CD14-positive monocyte (primary cell): ENCODE measurements at regions not wholly inside any gene's neighbourhood (a gene's known extent, or its start where the extent isn't known, plus 50 kb on each side); places are given as distances from the start of the nearest gene placed in this dataset.

ENCODE experiments used
- DNase-seq, 3 donors: peaks; one replicate each; pipeline ENCODE4 v3.0.0-alpha.2; 2011 to 2022
- H2AFZ ChIP-seq: 2 replicates; pipeline ENCODE4 v1.6.0; 2012; ENCODE audit warnings: mild to moderate bottlenecking, low read depth, low read length, inconsistent platforms; ENCODE audit not compliant: insufficient read depth, poor library complexity, severe bottlenecking
- H3K27ac ChIP-seq, 2 donors: 1 replicate in 1 of 2; 2 replicates in 1 of 2; pipeline ENCODE4 v1.5.1; 2012 to 2013; ENCODE audit warnings: low read length in 2 of 2, control low read depth in 1 of 2, inconsistent platforms in 1 of 2, low read depth in 1 of 2, mild to moderate bottlenecking in 1 of 2
- H3K27me3 ChIP-seq, 2 donors: one replicate each; pipeline versions ENCODE4 v1.6.0 to v1.6.1; 2011 to 2013; ENCODE audit warnings: low read length in 2 of 2; ENCODE audit not compliant: control insufficient read depth in 2 of 2, insufficient read depth in 2 of 2
- H3K36me3 ChIP-seq, 2 donors: replicated peaks in 1 of 2; 1 replicate in 1 of 2; 2 replicates in 1 of 2; pipeline versions ENCODE4 v1.5.1 to v1.6.1; 2012 to 2013; ENCODE audit warnings: low read length in 2 of 2, control low read depth in 1 of 2, inconsistent platforms in 1 of 2, mild to moderate bottlenecking in 1 of 2; ENCODE audit not compliant: insufficient read depth in 2 of 2, control insufficient read depth in 1 of 2
- H3K4me1 ChIP-seq, 2 donors: 1 replicate in 1 of 2; 2 replicates in 1 of 2; pipeline versions ENCODE4 v1.5.1 to v1.6.1; 2012 to 2013; ENCODE audit warnings: low read length in 2 of 2, control low read depth in 1 of 2, inconsistent platforms in 1 of 2, mild to moderate bottlenecking in 1 of 2, moderate library complexity in 1 of 2; ENCODE audit not compliant: insufficient read depth in 2 of 2, control insufficient read depth in 1 of 2
- H3K4me2 ChIP-seq: replicated peaks from 2 replicates; pipeline ENCODE3; 2012; ENCODE audit warnings: low read length, moderate library complexity, mild to moderate bottlenecking; ENCODE audit not compliant: poor library complexity, severe bottlenecking; ENCODE audit errors: extremely low read depth
- H3K4me3 ChIP-seq, 3 experiments: fragments of 200-600 bp in 1 of 3; sonication (generic) in 1 of 3; replicated peaks in 1 of 3; 1 replicate in 2 of 3; 2 replicates in 1 of 3; pipeline ENCODE4 v1.5.1; 2011 to 2013; ENCODE audit warnings: low read length in 3 of 3, mild to moderate bottlenecking in 3 of 3, control low read depth in 2 of 3, low read depth in 2 of 3, inconsistent platforms in 1 of 3, moderate library complexity in 1 of 3
- H3K79me2 ChIP-seq: 2 replicates; pipeline ENCODE4 v1.6.0; 2012; ENCODE audit warnings: mild to moderate bottlenecking, control low read depth, inconsistent platforms, low read length, moderate library complexity; ENCODE audit not compliant: insufficient read depth
- H3K9ac ChIP-seq: 2 replicates; pipeline ENCODE4 v1.6.0; 2017; ENCODE audit warnings: low read length, mild to moderate bottlenecking; ENCODE audit not compliant: insufficient read depth, poor library complexity, severe bottlenecking
- H3K9me3 ChIP-seq, 2 donors: replicated peaks in 1 of 2; 1 replicate in 1 of 2; 2 replicates in 1 of 2; pipeline versions ENCODE4 v1.5.1 to v1.6.1; 2012 to 2013; ENCODE audit warnings: low read length in 2 of 2, control low read depth in 1 of 2; ENCODE audit not compliant: control insufficient read depth in 1 of 2, insufficient read depth in 1 of 2
- H4K20me1 ChIP-seq: 2 replicates; pipeline ENCODE4 v1.6.0; 2012; ENCODE audit warnings: mild to moderate bottlenecking, low read length, control low read depth, moderate library complexity; ENCODE audit not compliant: insufficient read depth
- H3K27ac Mint-ChIP-seq, 7 donors: one replicate each; pipeline ENCODE4 v1.8.0; 2020; ENCODE audit warnings: mild to moderate bottlenecking in 7 of 7, mixed read lengths in 7 of 7, moderate library complexity in 6 of 7, inconsistent platforms in 2 of 7
- H3K27me3 Mint-ChIP-seq, 3 donors: one replicate each; pipeline ENCODE4 v1.8.0; 2021 to 2022; ENCODE audit warnings: low read depth in 3 of 3, mild to moderate bottlenecking in 3 of 3, mixed read lengths in 3 of 3, moderate library complexity in 3 of 3, inconsistent platforms in 1 of 3
- H3K36me3 Mint-ChIP-seq, 2 donors: one replicate each; pipeline ENCODE4 v1.8.0; 2020; ENCODE audit warnings: mixed read lengths in 2 of 2, inconsistent platforms in 1 of 2, mild to moderate bottlenecking in 1 of 2
- H3K4me1 Mint-ChIP-seq: one replicate; pipeline ENCODE4 v1.8.0; 2020; ENCODE audit warnings: mild to moderate bottlenecking, mixed read lengths
- H3K4me3 Mint-ChIP-seq, 2 donors: one replicate each; pipeline ENCODE4 v1.8.0; 2020; ENCODE audit warnings: mild to moderate bottlenecking in 2 of 2, mixed read lengths in 2 of 2, moderate library complexity in 1 of 2
- H3K9me3 Mint-ChIP-seq, 7 donors: one replicate each; pipeline ENCODE4 v1.8.0; 2020 to 2022; ENCODE audit warnings: mixed read lengths in 7 of 7, mild to moderate bottlenecking in 6 of 7, moderate library complexity in 6 of 7, inconsistent platforms in 2 of 7
- CTCF ChIP-seq: fragments of 200-600 bp; IDR thresholded peaks from one replicate; pipeline ENCODE4 v1.8.0; 2022; ENCODE audit warnings: antibody characterized with exemption, mild to moderate bottlenecking
- WGBS: methylation state at CpG from one replicate; pipeline ENCODE4 v1.1.5; 2013; ENCODE audit warnings: missing lambda C conversion rate; ENCODE audit not compliant: insufficient coverage; 5-methylcytosine and 5-hydroxymethylcytosine counted together
- intact Hi-C, 2 donors: fragments of 100-400 bp; cut with micrococcal nuclease; formaldehyde crosslinking; loops; one replicate each; pipeline versions ENCODE4 v1.15.0 to v1.15.1; 2023

GRCh38 chr2:173766537-173767289 is 198.5 kb downstream of the SP3 start:
- Histone ChIP-seq H3K4me3 (no peak overlapping the region), H3K27ac (no peak overlapping the region), H3K79me2 (no peaks in the 10 kb centered on the region), H3K36me3 (no peaks in the 10 kb centered on the region), H3K27me3 (peaks cover 26 to 40% of the 10 kb centered on the region in 2 donors), H3K9ac (no peak overlapping the region), H3K4me1 (no peaks in the 10 kb centered on the region), H3K4me2 (no peak overlapping the region), H3K9me3 (no peaks in the 10 kb centered on the region), H4K20me1 (no peaks in the 10 kb centered on the region), H2AFZ (no peak overlapping the region)
- Mint-ChIP-seq H3K36me3 (no peaks in the 10 kb centered on the region), H3K4me1 (no peaks in the 10 kb centered on the region), H3K27ac (no peak overlapping the region), H3K4me3 (no peak overlapping the region), H3K9me3 (peaks cover 0 to 2% (median 0%) of the 10 kb centered on the region in 7 donors), H3K27me3 (peaks cover 21 to 56% (median 21%) of the 10 kb centered on the region in 3 donors)
- intact Hi-C loops, result no loop called here
- WGBS, result no CpG with 5 or more reads among the region's 8 CpGs
- no peak for DNase-seq
- no peak for TF ChIP-seq CTCF

GRCh38 chr2:173770947-173771678 is 194.1 kb downstream of the SP3 start:
- no peaks in the 10 kb centered on the region for H3K9me3 ChIP-seq
- WGBS, result 100% methylated on average over 2 of the region's 5 CpGs
- H3K27me3 Mint-ChIP-seq, result peaks cover 13 to 41% (median 25%) of the 10 kb centered on the region in 3 donors
- H3K4me3 ChIP-seq, result no peak overlapping the region
- no peak overlapping the region for H2AFZ ChIP-seq
- H3K27me3 ChIP-seq, result peaks cover 18 to 24% of the 10 kb centered on the region in 2 donors
- H3K36me3 ChIP-seq, result no peaks in the 10 kb centered on the region
- no peaks in the 10 kb centered on the region for H3K9me3 Mint-ChIP-seq
- no peak overlapping the region for H3K4me2 ChIP-seq
- no peak overlapping the region for H3K4me3 Mint-ChIP-seq
- no peaks in the 10 kb centered on the region for H3K36me3 Mint-ChIP-seq
- H4K20me1 ChIP-seq, result no peaks in the 10 kb centered on the region
- no peaks in the 10 kb centered on the region for H3K79me2 ChIP-seq
- intact Hi-C loops, result no loop called here
- H3K4me1 Mint-ChIP-seq, result no peaks in the 10 kb centered on the region
- no peak for TF ChIP-seq CTCF
- H3K4me1 ChIP-seq, result no peaks in the 10 kb centered on the region
- no peak for DNase-seq
- no peak overlapping the region for H3K9ac ChIP-seq
- H3K27ac Mint-ChIP-seq, result peak overlapping the region in 1 of 7 donors; percentile 32
- no peak overlapping the region for H3K27ac ChIP-seq
